ENCODE measurements at regions not wholly inside any gene's neighbourhood (a gene's known extent, or its start where the extent isn't known, plus 50 kb on each side); places are given as distances from the start of the nearest gene placed in this dataset.

DNA sequence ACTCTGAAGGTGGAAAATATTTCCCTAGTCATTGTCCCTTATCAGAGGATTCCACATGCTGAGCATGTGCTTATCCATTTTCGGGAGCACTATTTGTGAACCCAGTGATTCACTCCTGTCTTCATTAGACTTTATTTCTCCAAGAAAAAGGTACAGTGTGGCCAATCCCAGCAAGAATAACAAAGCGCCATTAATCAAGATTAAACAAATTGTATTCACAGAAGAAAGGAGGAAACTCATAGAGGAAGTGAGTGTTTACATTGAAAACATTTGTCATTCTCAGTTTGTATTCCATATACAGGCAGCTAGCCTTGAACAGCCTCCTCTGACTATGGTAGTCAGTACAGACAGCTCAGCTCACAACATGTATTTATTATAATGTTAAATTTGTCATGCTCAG, 1669.9 kb upstream of the SPRY2 start:
- H3K9me3 Mint-ChIP-seq (ENCODE audit: insufficient read depth) = no peaks in the 10 kb centered on the region
- no peaks in the 10 kb centered on the region for H3K36me3 ChIP-seq (replicated peaks in 1 of 2; ENCODE audit: control extremely low read depth in 1 of 2, control insufficient read depth in 1 of 2, extremely low read depth in 1 of 2, insufficient read depth in 2 of 2, low read length in 1 of 2)
- H3K4me3 Mint-ChIP-seq = no peak overlapping the region
- DNase-seq (no peak), ATAC-seq (ENCODE audit: low read depth) (no peak)
- TF ChIP-seq, protein P1, sequence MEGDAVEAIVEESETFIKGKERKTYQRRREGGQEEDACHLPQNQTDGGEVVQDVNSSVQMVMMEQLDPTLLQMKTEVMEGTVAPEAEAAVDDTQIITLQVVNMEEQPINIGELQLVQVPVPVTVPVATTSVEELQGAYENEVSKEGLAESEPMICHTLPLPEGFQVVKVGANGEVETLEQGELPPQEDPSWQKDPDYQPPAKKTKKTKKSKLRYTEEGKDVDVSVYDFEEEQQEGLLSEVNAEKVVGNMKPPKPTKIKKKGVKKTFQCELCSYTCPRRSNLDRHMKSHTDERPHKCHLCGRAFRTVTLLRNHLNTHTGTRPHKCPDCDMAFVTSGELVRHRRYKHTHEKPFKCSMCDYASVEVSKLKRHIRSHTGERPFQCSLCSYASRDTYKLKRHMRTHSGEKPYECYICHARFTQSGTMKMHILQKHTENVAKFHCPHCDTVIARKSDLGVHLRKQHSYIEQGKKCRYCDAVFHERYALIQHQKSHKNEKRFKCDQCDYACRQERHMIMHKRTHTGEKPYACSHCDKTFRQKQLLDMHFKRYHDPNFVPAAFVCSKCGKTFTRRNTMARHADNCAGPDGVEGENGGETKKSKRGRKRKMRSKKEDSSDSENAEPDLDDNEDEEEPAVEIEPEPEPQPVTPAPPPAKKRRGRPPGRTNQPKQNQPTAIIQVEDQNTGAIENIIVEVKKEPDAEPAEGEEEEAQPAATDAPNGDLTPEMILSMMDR (IDR thresholded peaks at IDR 0.05) = no peak
- no peak overlapping the region for H3K9ac ChIP-seq (ENCODE audit: low read length)
- H3K27me3 Mint-ChIP-seq = no peaks in the 10 kb centered on the region
- H3K27ac Mint-ChIP-seq = no peak overlapping the region
- 83% methylated on average over 1 of the region's 2 CpGs for WGBS (ENCODE audit: insufficient coverage)
- intact Hi-C loops (cut with micrococcal nuclease) = no loop called here
- H2AFZ ChIP-seq (ENCODE audit: insufficient read depth, low read depth, low read length, poor library complexity, severe bottlenecking) = no peak overlapping the region
- no peaks in the 10 kb centered on the region for H3K4me1 ChIP-seq (ENCODE audit: control insufficient read depth in 2 of 2, insufficient read depth in 2 of 2, low read length in 2 of 2)
- ChIA-PET CTCF (interaction anchor here (1.1 kb wide), 1 partner anchor 12 kb away, joined by 3 read pairs; no protein-coding TSS in a partner anchor), POLR2A (no interaction called here)
- H3K4me3 ChIP-seq (ENCODE audit: control extremely low read depth in 1 of 5, extremely low read depth in 1 of 5, insufficient read depth in 1 of 5, low read depth in 2 of 5, low read length in 4 of 5) = no peak overlapping the region
- H4K20me1 ChIP-seq (ENCODE audit: control insufficient read depth, insufficient read depth, low read length, poor library complexity, severe bottlenecking) = no peaks in the 10 kb centered on the region
- no peaks in the 10 kb centered on the region for H3K9me3 ChIP-seq (ENCODE audit: control extremely low read depth in 1 of 3, control insufficient read depth in 2 of 3, insufficient read depth in 1 of 3, low read length in 2 of 3)
- no peaks in the 10 kb centered on the region for H3K27me3 ChIP-seq (replicated peaks in 1 of 4; ENCODE audit: control extremely low read depth in 1 of 4, control insufficient read depth in 3 of 4, insufficient read depth in 4 of 4, low read length in 3 of 4)
- H3K79me2 ChIP-seq (ENCODE audit: control insufficient read depth, insufficient read depth, low read length) = no peaks in the 10 kb centered on the region
- H3K27ac ChIP-seq (ENCODE audit: low read length in 2 of 2) = no peak overlapping the region
- H3K4me2 ChIP-seq (replicated peaks; ENCODE audit: low read depth, low read length, poor library complexity, severe bottlenecking) = no peak overlapping the region
- no peaks in the 10 kb centered on the region for H3K4me1 Mint-ChIP-seq

DNA sequence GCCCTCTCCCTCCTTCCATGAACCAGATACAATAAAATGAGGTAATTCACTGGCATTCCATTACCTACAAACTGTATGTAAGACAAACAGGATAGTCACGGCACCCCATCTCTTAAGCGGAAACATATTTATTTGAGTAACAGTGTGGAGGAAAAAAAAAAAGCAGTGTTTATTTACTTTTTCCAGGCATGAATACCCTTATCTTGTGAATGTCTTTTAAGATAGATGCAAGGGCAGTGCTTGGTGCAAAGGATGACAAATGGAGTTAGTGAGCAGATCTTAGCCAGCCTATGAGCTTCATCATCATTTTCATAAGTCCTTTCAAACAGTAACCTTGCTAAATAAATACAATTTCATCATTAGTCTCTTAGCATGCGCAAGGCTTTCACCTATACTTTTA, 1661.8 kb upstream of the SPRY2 start:
- Histone ChIP-seq H3K27ac (ENCODE audit: low read length in 2 of 2) (no peak overlapping the region), H3K36me3 (replicated peaks in 1 of 2; ENCODE audit: control extremely low read depth in 1 of 2, control insufficient read depth in 1 of 2, extremely low read depth in 1 of 2, insufficient read depth in 2 of 2, low read length in 1 of 2) (no peaks in the 10 kb centered on the region), H3K4me1 (ENCODE audit: control insufficient read depth in 2 of 2, insufficient read depth in 2 of 2, low read length in 2 of 2) (no peaks in the 10 kb centered on the region), H3K79me2 (ENCODE audit: control insufficient read depth, insufficient read depth, low read length) (no peaks in the 10 kb centered on the region), H3K4me2 (replicated peaks; ENCODE audit: low read depth, low read length, poor library complexity, severe bottlenecking) (no peak overlapping the region), H2AFZ (ENCODE audit: insufficient read depth, low read depth, low read length, poor library complexity, severe bottlenecking) (no peak overlapping the region), H3K4me3 (ENCODE audit: control extremely low read depth in 1 of 5, extremely low read depth in 1 of 5, insufficient read depth in 1 of 5, low read depth in 2 of 5, low read length in 4 of 5) (no peak overlapping the region), H3K9ac (ENCODE audit: low read length) (no peak overlapping the region), H3K27me3 (replicated peaks in 1 of 4; ENCODE audit: control extremely low read depth in 1 of 4, control insufficient read depth in 3 of 4, insufficient read depth in 4 of 4, low read length in 3 of 4) (no peaks in the 10 kb centered on the region), H4K20me1 (ENCODE audit: control insufficient read depth, insufficient read depth, low read length, poor library complexity, severe bottlenecking) (no peaks in the 10 kb centered on the region), H3K9me3 (ENCODE audit: control extremely low read depth in 1 of 3, control insufficient read depth in 2 of 3, insufficient read depth in 1 of 3, low read length in 2 of 3) (no peaks in the 10 kb centered on the region)
- ATAC-seq (ENCODE audit: low read depth) = no peak
- Mint-ChIP-seq H3K27me3 (no peaks in the 10 kb centered on the region), H3K4me3 (no peak overlapping the region), H3K9me3 (ENCODE audit: insufficient read depth) (peaks cover 5% of the 10 kb centered on the region), H3K4me1 (no peaks in the 10 kb centered on the region), H3K27ac (no peak overlapping the region)
- intact Hi-C loops (cut with micrococcal nuclease) = no loop called here
- no CpG with 5 or more reads among the region's 3 CpGs for WGBS (ENCODE audit: insufficient coverage)
- CTCF ChIA-PET = no interaction called here
- TF ChIP-seq, protein P1 (IDR thresholded peaks at IDR 0.05) = no peak
- TF ChIP-seq EZH2 (IDR thresholded peaks at IDR 0.05; ENCODE audit: borderline replicate concordance, insufficient read depth, low read depth, low read length, poor library complexity, severe bottlenecking) = no peak
- POLR2A ChIA-PET = no interaction called here
- no peak for DNase-seq
